ENCODE measurements at regions not wholly inside any gene's neighbourhood (a gene's known extent, or its start where the extent isn't known, plus 50 kb on each side); places are given as distances from the start of the nearest gene placed in this dataset.

DNA sequence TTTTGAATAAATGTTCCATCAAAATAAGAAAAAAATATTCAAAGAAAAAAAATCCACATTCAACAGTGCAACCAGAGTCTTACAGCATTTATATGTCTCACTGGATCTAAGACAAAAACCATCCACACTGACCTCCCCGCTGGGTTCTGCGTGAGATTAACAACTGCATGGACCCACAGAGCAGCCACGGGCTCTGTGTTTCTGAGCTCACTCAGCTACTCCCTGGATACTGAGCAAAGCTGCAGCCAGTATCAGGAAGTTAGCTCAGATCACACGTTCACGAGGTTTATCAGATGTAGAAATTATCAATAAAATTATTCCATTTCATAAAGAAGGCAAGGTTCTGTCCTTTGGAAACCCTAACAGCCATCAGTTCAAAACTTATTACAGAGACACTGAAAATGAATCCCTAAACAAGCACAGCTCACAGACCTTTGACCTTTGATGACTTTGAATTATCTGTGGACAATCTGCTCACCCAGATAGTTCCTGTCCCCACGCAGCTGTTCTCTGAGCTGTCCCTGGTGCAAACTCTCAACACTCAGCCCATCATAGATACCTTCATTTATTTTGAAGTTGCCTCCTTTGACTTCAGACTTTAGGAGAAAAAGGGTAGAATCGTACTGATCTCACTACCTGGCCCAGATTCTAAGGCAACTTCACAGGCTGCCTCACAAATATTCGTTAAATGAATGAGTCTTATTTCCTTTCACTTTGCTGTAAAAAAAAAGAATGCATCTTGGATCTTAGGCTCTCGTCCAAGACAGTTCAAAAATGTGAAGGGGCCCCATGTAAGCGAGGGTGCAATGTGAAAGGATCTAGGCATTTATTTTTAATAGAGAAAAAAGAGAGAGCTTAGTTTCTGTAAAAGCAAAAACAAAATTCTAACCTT lies 67.7 kb upstream of the SVIL start:
- TF ChIP-seq, protein P1, sequence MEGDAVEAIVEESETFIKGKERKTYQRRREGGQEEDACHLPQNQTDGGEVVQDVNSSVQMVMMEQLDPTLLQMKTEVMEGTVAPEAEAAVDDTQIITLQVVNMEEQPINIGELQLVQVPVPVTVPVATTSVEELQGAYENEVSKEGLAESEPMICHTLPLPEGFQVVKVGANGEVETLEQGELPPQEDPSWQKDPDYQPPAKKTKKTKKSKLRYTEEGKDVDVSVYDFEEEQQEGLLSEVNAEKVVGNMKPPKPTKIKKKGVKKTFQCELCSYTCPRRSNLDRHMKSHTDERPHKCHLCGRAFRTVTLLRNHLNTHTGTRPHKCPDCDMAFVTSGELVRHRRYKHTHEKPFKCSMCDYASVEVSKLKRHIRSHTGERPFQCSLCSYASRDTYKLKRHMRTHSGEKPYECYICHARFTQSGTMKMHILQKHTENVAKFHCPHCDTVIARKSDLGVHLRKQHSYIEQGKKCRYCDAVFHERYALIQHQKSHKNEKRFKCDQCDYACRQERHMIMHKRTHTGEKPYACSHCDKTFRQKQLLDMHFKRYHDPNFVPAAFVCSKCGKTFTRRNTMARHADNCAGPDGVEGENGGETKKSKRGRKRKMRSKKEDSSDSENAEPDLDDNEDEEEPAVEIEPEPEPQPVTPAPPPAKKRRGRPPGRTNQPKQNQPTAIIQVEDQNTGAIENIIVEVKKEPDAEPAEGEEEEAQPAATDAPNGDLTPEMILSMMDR (IDR thresholded peaks at IDR 0.05) = no peak
- no peak for TF ChIP-seq POLR2A (IDR thresholded peaks at IDR 0.05)

All from breast epithelium (tissue), 3 donors.